Adrenal gland (tissue), 9 donors: ENCODE measurements at regions not wholly inside any gene's neighbourhood (a gene's known extent, or its start where the extent isn't known, plus 50 kb on each side); places are given as distances from the start of the nearest gene placed in this dataset.

Experiments
- DNase-seq, 7 donors: peaks; one replicate each; pipeline ENCODE4 v3.0.0-alpha.2; 2019 to 2020
- H3K27ac ChIP-seq, 5 donors: fragments of 200-600 bp; sonication (generic) in 4 of 5; 1 replicate in 3 of 5; 2 replicates in 2 of 5; pipeline versions ENCODE4 v1.5.1 to v1.8.0; 2016 to 2020; ENCODE audit warnings: mild to moderate bottlenecking in 1 of 5
- H3K27me3 ChIP-seq: fragments of 200-600 bp; 2 replicates; pipeline ENCODE4 v1.8.0; 2021
- H3K36me3 ChIP-seq, 2 donors: fragments of 200-600 bp; replicated peaks in 1 of 2; 1 replicate in 1 of 2; 2 replicates in 1 of 2; pipeline versions ENCODE4 v1.5.1 to v1.8.0; 2018 to 2022
- H3K4me1 ChIP-seq, 2 donors: fragments of 200-600 bp; replicated peaks in 1 of 2; 1 replicate in 1 of 2; 2 replicates in 1 of 2; pipeline versions ENCODE4 v1.5.1 to v1.8.0; 2018 to 2021
- H3K4me3 ChIP-seq, 4 donors: fragments of 200-600 bp; sonication (generic) in 3 of 4; one replicate each; pipeline ENCODE4 v1.5.1; 2016 to 2018
- H3K9me3 ChIP-seq, 3 donors: fragments of 200-600 bp; sonication (generic) in 1 of 3; replicated peaks in 1 of 3; 1 replicate in 2 of 3; 2 replicates in 1 of 3; pipeline versions ENCODE4 v1.5.1 to v1.8.0; 2016 to 2021
- CTCF ChIP-seq, 6 experiments: fragments of 450-650 bp in 4 of 6; fragments of 200-600 bp in 2 of 6; sonication (generic) in 1 of 6; IDR thresholded peaks; 1 replicate in 5 of 6; 2 replicates in 1 of 6; pipeline versions ENCODE4 v1.5.1 to v1.8.0; 2016 to 2021; ENCODE audit warnings: antibody characterized with exemption in 6 of 6, mild to moderate bottlenecking in 2 of 6, moderate library complexity in 1 of 6
- POLR2A ChIP-seq, 2 donors: fragments of 450-650 bp; IDR thresholded peaks; one replicate each; pipeline ENCODE4 v1.6.1; 2017; ENCODE audit warnings: antibody characterized with exemption in 2 of 2, mild to moderate bottlenecking in 2 of 2, moderate library complexity in 1 of 2
- WGBS, 4 donors: extraction: QIAGEN DNeasy Blood & Tissue Kit in 2 of 4; methylation state at CpG; one replicate each; pipeline versions ENCODE4 v1.1.5 to v1.1.7; 2013 to 2017; 5-methylcytosine and 5-hydroxymethylcytosine counted together
- intact Hi-C, 2 donors: fragments of 100-400 bp; cut with DNase I; formaldehyde crosslinking; loops; one replicate each; pipeline versions ENCODE4 v1.14.1 to v1.15.0; 2022 to 2023
- donor health status: healthy with polysubstance abuse.
- donor health status: Bipolar disorder and iron deficiency.
- donor health status: DM: yes; HTN: yes; CAD: no.
- donor health status: DM: no; HTN: no; CAD: no.
- donor health status: DM: no; HTN: no; CAD: no.

- Histone ChIP-seq H3K4me3 (no peak overlapping the region), H3K27ac (no peak overlapping the region), H3K4me1 (no peaks in the 10 kb centered on the region), H3K27me3 (no peaks in the 10 kb centered on the region), H3K36me3 (no peaks in the 10 kb centered on the region), H3K9me3 (no peaks in the 10 kb centered on the region)
- no peak for TF ChIP-seq POLR2A (IDR thresholded peaks at IDR 0.05)
- no peak for TF ChIP-seq CTCF (IDR thresholded peaks at IDR 0.05)
- intact Hi-C loops: no loop called here
- DNase-seq: no peak
- 52 to 85% (median 70%) methylated on average over 1 of the region's 1 CpG for WGBS, 4 donors
Measured at GRCh38 chr3:22040150-22040549, 289.1 kb upstream of the ZNF385D start.

GRCh38 chr3:22045882-22046281 is 294.9 kb upstream of the ZNF385D start:
- 41 to 70% (median 62%) methylated on average over 1 of the region's 1 CpG for WGBS, 4 donors
- H3K4me1 ChIP-seq: no peaks in the 10 kb centered on the region
- H3K27me3 ChIP-seq: no peaks in the 10 kb centered on the region
- TF ChIP-seq CTCF (IDR thresholded peaks at IDR 0.05) (no peak), POLR2A (IDR thresholded peaks at IDR 0.05) (no peak)
- H3K36me3 ChIP-seq: no peaks in the 10 kb centered on the region
- intact Hi-C loops: no loop called here
- no peak overlapping the region for H3K27ac ChIP-seq
- no peak overlapping the region for H3K4me3 ChIP-seq
- no peak for DNase-seq
- peaks cover 0 to 4% (median 0%) of the 10 kb centered on the region in 3 donors for H3K9me3 ChIP-seq

GRCh38 chr3:22063500-22063899 is 312.5 kb upstream of the ZNF385D start:
- Histone ChIP-seq H3K4me1 (no peaks in the 10 kb centered on the region), H3K36me3 (no peaks in the 10 kb centered on the region), H3K9me3 (no peaks in the 10 kb centered on the region), H3K27me3 (no peaks in the 10 kb centered on the region), H3K27ac (no peak overlapping the region), H3K4me3 (no peak overlapping the region)
- intact Hi-C loops: no loop called here
- 87 to 92% (median 91%) methylated on average over 3 of the region's 3 CpGs for WGBS, 4 donors
- TF ChIP-seq POLR2A (IDR thresholded peaks at IDR 0.05) (no peak), CTCF (IDR thresholded peaks at IDR 0.05) (no peak)
- DNase-seq: no peak

- DNase-seq: no peak
- no peaks in the 10 kb centered on the region for H3K9me3 ChIP-seq
- H3K27me3 ChIP-seq: no peaks in the 10 kb centered on the region
- H3K36me3 ChIP-seq: no peaks in the 10 kb centered on the region
- TF ChIP-seq POLR2A (IDR thresholded peaks at IDR 0.05) (no peak), CTCF (IDR thresholded peaks at IDR 0.05) (no peak)
- H3K4me3 ChIP-seq: no peak overlapping the region
- intact Hi-C loops: no loop called here
- H3K27ac ChIP-seq: no peak overlapping the region
- H3K4me1 ChIP-seq: no peaks in the 10 kb centered on the region
- 78 to 88% (median 84%) methylated on average over 2 of the region's 2 CpGs for WGBS, 4 donors
Measured at GRCh38 chr3:22068619-22069018, 317.6 kb upstream of the ZNF385D start.
